Keratinocyte (primary cell): ENCODE measurements at regions not wholly inside any gene's neighbourhood (a gene's known extent, or its start where the extent isn't known, plus 50 kb on each side); places are given as distances from the start of the nearest gene placed in this dataset.

Experiments
- DNase-seq: peaks from one replicate; pipeline ENCODE4 v3.0.0-alpha.2; 2011; ENCODE audit warnings: low read depth, missing footprints, low spot score
- FAIRE-seq: peaks from 2 replicates; lab custom pipeline; 2011; peaks lifted over from hg19 to GRCh38; lab: Jason Lieb, UNC
- H2AFZ ChIP-seq: 2 replicates; pipeline ENCODE4 v1.6.0; 2012; ENCODE audit warnings: low read length, control low read depth, inconsistent platforms; ENCODE audit not compliant: control insufficient read depth
- H3K27ac ChIP-seq: 2 replicates; pipeline ENCODE4 v1.5.1; 2011; ENCODE audit warnings: low read length; ENCODE audit not compliant: control insufficient read depth, insufficient read depth
- H3K27me3 ChIP-seq: 3 replicates; pipeline ENCODE4 v1.6.0; 2011; ENCODE audit warnings: low read length; ENCODE audit not compliant: control insufficient read depth, insufficient read depth; ENCODE audit errors: extremely low read depth
- H3K36me3 ChIP-seq, 2 experiments: 2 replicates in 1 of 2; 3 replicates in 1 of 2; pipeline ENCODE4 v1.5.1; 2011; ENCODE audit warnings: low read length in 2 of 2, mild to moderate bottlenecking in 1 of 2; ENCODE audit not compliant: control insufficient read depth in 2 of 2, insufficient read depth in 2 of 2; ENCODE audit errors: extremely low read depth in 1 of 2
- H3K4me1 ChIP-seq: 3 replicates; pipeline ENCODE4 v1.5.1; 2011; ENCODE audit warnings: low read length; ENCODE audit not compliant: control insufficient read depth, insufficient read depth; ENCODE audit errors: extremely low read depth
- H3K4me2 ChIP-seq: 3 replicates; pipeline ENCODE4 v1.6.0; 2011; ENCODE audit warnings: low read depth, low read length; ENCODE audit not compliant: control insufficient read depth, insufficient read depth; ENCODE audit errors: extremely low read depth
- H3K4me3 ChIP-seq, 3 experiments: fragments of 200-600 bp in 1 of 3; sonication (generic) in 1 of 3; 2 replicates in 2 of 3; 3 replicates in 1 of 3; pipeline ENCODE4 v1.5.1; 2011 to 2016; ENCODE audit warnings: low read length in 3 of 3, mild to moderate bottlenecking in 3 of 3, control low read depth in 2 of 3, inconsistent platforms in 1 of 3, low read depth in 1 of 3, mixed read lengths in 1 of 3, mixed run types in 1 of 3, moderate library complexity in 1 of 3; ENCODE audit not compliant: control insufficient read depth in 2 of 3, insufficient read depth in 2 of 3; ENCODE audit errors: extremely low read depth in 1 of 3
- H3K79me2 ChIP-seq: 2 replicates; pipeline ENCODE4 v1.6.0; 2012; ENCODE audit warnings: low read length; ENCODE audit not compliant: control insufficient read depth, insufficient read depth
- H3K9ac ChIP-seq: 3 replicates; pipeline ENCODE4 v1.6.0; 2011; ENCODE audit warnings: low read length; ENCODE audit not compliant: control insufficient read depth, insufficient read depth; ENCODE audit errors: extremely low read depth
- H3K9me1 ChIP-seq: 3 replicates; pipeline ENCODE4 v1.6.0; 2011; ENCODE audit warnings: low read length; ENCODE audit not compliant: control insufficient read depth, insufficient read depth; ENCODE audit errors: extremely low read depth
- H3K9me3 ChIP-seq: 2 replicates; pipeline ENCODE4 v1.5.1; 2012; ENCODE audit warnings: low read depth, low read length; ENCODE audit not compliant: control insufficient read depth
- H4K20me1 ChIP-seq: 3 replicates; pipeline ENCODE4 v1.6.0; 2011; ENCODE audit warnings: low read length; ENCODE audit not compliant: control insufficient read depth, insufficient read depth; ENCODE audit errors: extremely low read depth
- EZH2 ChIP-seq: IDR thresholded peaks from one replicate; pipeline ENCODE4 v1.6.1; 2012; ENCODE audit warnings: inconsistent platforms, mild to moderate bottlenecking, low read length, moderate library complexity
- dilution Hi-C: fragments of 300-500 bp; cut with MboI; formaldehyde crosslinking; loops from one replicate; pipeline ENCODE4 v1.7.0; 2020; ENCODE audit warnings: low sequenced_read_pairs; ENCODE audit not compliant: extremely low pct_ligation_motif_present
- TF ChIP-seq, protein P1 (sequence below), 3 experiments: IDR thresholded peaks in 1 of 3; conservative IDR thresholded peaks in 1 of 3; optimal IDR thresholded peaks in 1 of 3; 2 replicates in 2 of 3; 3 replicates in 1 of 3; pipeline versions ENCODE3 to v1.5.1; 2011; ENCODE audit warnings: low read length in 3 of 3, mild to moderate bottlenecking in 3 of 3, moderate library complexity in 2 of 3, control low read depth in 1 of 3, inconsistent platforms in 1 of 3; ENCODE audit not compliant: insufficient read depth in 2 of 3; ENCODE audit errors: extremely low read depth in 1 of 3

DNA sequence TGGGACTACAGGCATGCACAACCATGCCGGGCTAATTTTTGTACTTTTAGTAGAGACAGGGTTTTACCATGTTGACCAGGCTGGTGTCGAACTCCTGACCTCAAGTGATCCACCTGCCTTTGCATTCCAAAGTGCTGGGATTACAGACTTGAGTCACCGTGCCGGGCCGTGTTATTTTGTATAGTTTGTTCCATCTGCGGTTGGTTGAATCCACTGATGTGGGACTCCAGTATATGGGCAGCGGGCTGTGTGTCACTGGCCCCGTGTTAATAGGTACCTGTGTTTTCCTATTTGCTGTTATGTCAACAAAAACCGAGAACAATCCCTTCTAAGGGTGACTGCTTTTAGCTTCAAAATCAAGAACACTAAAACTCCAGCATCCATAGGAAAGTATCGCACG is 297.6 kb upstream of the PITRM1 start:
- H3K4me3 ChIP-seq: no peak overlapping the region
- H3K79me2 ChIP-seq: no peaks in the 10 kb centered on the region
- no peaks in the 10 kb centered on the region for H4K20me1 ChIP-seq
- DNase-seq (no peak), FAIRE-seq (no peak)
- H3K27ac ChIP-seq: peak overlapping the region; percentile 100
- H2AFZ ChIP-seq: no peak overlapping the region
- no peak overlapping the region for H3K9ac ChIP-seq
- no peaks in the 10 kb centered on the region for H3K36me3 ChIP-seq
- no peaks in the 10 kb centered on the region for H3K9me3 ChIP-seq
- dilution Hi-C loops: no loop called here
- peaks cover 50% of the 10 kb centered on the region for H3K4me1 ChIP-seq
- H3K27me3 ChIP-seq: no peaks in the 10 kb centered on the region
- H3K9me1 ChIP-seq: no peaks in the 10 kb centered on the region
- no peak overlapping the region for H3K4me2 ChIP-seq
- no peak for TF ChIP-seq EZH2
- TF ChIP-seq, protein P1, sequence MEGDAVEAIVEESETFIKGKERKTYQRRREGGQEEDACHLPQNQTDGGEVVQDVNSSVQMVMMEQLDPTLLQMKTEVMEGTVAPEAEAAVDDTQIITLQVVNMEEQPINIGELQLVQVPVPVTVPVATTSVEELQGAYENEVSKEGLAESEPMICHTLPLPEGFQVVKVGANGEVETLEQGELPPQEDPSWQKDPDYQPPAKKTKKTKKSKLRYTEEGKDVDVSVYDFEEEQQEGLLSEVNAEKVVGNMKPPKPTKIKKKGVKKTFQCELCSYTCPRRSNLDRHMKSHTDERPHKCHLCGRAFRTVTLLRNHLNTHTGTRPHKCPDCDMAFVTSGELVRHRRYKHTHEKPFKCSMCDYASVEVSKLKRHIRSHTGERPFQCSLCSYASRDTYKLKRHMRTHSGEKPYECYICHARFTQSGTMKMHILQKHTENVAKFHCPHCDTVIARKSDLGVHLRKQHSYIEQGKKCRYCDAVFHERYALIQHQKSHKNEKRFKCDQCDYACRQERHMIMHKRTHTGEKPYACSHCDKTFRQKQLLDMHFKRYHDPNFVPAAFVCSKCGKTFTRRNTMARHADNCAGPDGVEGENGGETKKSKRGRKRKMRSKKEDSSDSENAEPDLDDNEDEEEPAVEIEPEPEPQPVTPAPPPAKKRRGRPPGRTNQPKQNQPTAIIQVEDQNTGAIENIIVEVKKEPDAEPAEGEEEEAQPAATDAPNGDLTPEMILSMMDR (optimal IDR thresholded peaks at IDR 0.05 in 1 of 3, IDR thresholded peaks at IDR 0.05 in 1 of 3, conservative IDR thresholded peaks at IDR 0.05 in 1 of 3; ENCODE audit: extremely low read depth in 1 of 3, insufficient read depth in 2 of 3, low read length in 3 of 3): no peak

GRCh38 chr10:3469639-3470020 is 297.0 kb upstream of the PITRM1 start:
- H2AFZ ChIP-seq: peak overlapping the region; percentile 60
- dilution Hi-C loops: no loop called here
- peak; percentile 17 for FAIRE-seq
- H3K27ac ChIP-seq: peak overlapping the region; percentile 100
- peak overlapping the region; percentile 92 for H3K4me2 ChIP-seq
- H3K79me2 ChIP-seq: no peaks in the 10 kb centered on the region
- peak overlapping the region in 1 of 3 experiments; percentile 29 for H3K4me3 ChIP-seq
- H4K20me1 ChIP-seq: no peaks in the 10 kb centered on the region
- TF ChIP-seq EZH2: no peak
- TF ChIP-seq, protein P1 (optimal IDR thresholded peaks at IDR 0.05 in 1 of 3, IDR thresholded peaks at IDR 0.05 in 1 of 3, conservative IDR thresholded peaks at IDR 0.05 in 1 of 3; ENCODE audit: extremely low read depth in 1 of 3, insufficient read depth in 2 of 3, low read length in 3 of 3): no peak
- DNase-seq: no peak
- H3K9me3 ChIP-seq: no peaks in the 10 kb centered on the region
- no peaks in the 10 kb centered on the region for H3K27me3 ChIP-seq
- peak overlapping the region; percentile 89 for H3K9ac ChIP-seq
- H3K4me1 ChIP-seq: peaks cover 54% of the 10 kb centered on the region
- no peaks in the 10 kb centered on the region for H3K36me3 ChIP-seq
- no peaks in the 10 kb centered on the region for H3K9me1 ChIP-seq
